NCI-H1417 (cell line): ENCODE measurements at regions not wholly inside any gene's neighbourhood (a gene's known extent, or its start where the extent isn't known, plus 50 kb on each side); places are given as distances from the start of the nearest gene placed in this dataset.

Source experiments
- DNase-seq, 3 experiments: peaks; one replicate each; lab custom pipeline; 2025; lab: John Stamatoyannopoulos, UW

DNA sequence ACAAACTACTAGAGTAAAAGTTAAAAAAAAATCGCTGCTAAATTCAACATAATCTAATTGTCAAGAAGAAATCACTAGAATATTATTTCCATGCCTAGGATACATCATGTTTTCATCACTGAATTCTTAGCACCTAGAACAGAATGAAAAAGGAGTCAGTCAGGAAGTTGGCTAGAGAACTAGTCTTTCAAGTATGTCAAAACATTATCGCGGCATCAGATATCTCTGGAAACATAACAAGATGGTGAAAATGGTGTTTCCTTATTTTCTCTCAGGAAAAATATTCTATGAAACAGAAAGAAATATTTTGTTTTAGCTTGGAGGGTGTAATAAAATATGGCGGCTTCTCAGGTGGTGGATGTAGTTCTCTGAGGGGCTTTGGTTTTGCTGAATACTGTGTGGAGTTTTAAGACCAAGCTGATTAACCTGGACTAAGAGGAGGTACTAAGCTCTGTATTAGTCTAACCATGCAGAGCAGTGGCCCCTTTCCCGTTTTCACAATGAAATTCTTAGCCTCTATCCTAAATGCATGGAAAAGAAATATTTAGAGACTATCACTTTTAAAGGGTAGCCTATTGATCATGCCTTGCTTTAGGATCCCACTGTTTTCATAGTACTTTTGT, 205.6 kb downstream of the MDFIC start:
- DNase-seq, result no peak

DNA sequence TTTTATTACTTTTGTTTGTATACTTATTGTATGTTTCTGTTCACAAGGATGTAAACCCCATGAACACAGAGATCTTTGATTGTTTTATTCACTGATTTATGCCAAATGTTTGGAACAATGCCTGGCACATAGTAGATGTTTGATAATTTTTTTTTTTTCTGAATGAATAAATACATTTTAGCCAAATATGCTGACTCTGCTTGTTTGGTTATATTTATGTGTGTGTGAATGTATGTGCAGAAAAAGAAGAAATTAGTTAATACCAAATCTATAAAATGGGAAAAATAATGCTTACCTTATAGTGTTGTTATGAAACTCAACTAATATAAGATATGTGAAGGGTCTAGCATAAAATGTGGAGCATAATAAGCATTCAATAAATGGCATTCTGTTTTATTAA, 203.9 kb downstream of the MDFIC start:
- no peak for DNase-seq

DNA sequence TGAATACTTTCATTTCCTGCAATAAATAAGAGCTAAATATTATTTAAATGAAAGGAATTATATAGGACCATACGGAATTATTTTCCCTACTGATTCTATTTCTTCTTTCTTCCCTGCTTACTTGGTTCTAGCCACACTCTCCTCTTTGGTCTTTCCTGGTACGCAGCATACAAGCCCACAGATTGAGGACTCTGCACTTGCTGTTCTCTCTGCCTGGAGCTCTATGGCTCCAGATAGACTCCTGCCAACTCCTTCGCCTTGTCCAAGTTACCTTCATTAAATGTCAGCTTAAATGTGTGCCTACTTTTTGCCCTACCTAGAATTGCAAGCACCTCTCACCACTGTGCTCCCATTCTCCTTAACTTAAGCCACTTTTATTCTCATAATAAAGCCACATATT, 203.4 kb downstream of the MDFIC start:
- no peak for DNase-seq

DNA sequence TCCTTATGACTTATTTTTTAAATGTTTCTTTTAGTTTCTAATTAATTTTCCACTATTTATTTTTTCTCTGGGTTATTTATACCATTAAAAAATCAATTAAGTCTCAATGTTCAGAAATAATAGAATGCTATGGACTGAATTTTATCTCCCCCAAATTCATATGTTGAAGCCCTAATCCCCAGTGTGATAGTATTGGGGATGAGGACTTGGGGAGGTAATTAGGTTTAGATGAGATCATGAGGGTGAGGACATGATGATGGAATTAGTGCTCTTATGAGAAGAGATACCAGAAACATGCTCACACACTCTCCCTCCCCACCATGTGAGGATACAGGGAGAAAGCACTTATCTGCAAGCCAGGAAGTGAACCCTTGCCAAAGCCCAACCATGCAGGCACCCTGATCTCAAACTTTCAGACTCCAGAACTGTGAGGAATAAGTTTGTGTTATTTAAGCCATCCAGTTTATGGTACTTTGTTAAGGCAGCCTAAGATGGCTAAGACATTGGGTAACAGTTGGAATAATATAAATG, 202.6 kb downstream of the MDFIC start:
- no peak for DNase-seq

DNA sequence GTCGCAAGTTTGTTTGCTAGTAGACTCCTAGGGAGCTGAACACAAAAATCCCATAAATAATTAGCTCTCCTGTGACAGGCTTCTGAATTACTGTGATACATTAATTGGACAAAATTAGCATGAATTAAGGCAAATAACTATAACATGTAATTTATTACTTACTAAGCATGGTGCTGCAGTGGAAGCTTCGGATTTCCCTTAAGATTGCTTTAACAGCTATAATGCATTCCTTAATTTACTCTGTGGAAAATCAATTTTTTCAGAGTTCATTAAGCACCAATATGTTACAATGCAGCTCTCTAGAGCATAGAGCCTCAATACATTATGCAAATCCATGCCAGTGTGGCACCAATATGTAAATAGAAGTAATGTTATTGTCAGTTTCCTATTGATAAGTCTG, 201.5 kb downstream of the MDFIC start:
- DNase-seq, result peak in 2 of 3 experiments; percentile 22 to 71

DNA sequence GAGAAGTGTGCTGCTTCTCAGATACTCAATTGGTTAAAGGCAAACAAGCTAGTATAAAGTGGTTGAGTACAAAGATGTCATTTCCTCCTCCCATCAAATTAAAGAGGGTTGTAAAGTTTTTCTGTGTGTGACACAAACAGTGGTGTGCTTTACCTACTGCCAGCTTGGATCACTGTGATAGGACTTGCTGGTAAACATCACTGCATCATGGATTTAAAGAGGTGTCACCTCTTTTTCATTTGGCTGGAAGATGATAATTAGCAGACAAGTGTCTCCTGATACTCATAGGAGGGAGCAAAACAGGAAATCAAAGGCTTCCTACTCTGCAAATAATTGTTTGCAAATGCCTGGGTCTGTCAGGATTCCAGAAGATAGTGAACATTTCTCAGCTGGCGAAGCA, 200.5 kb downstream of the MDFIC start:
- DNase-seq, result peak in 1 of 3 experiments; percentile 67

DNA sequence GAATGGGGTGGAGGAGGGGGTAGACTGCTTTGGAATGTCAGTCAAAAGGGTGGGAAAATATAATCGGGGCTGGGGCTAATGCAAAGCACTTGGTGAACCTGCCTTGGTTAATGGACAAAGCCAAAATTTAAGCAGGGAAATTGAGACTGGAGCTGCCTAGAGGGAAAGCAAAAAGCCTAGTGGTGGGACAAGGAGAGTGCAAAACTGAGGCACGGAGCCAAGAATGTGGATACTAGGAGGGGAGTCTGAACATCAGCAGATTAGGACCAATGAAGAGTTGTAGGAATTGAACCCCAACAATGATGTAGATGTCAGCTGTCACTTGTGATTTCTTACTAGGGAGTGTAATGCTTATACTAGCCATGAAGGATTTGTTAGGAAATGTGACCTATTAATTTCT, 195.9 kb downstream of the MDFIC start:
- DNase-seq, result no peak

DNA sequence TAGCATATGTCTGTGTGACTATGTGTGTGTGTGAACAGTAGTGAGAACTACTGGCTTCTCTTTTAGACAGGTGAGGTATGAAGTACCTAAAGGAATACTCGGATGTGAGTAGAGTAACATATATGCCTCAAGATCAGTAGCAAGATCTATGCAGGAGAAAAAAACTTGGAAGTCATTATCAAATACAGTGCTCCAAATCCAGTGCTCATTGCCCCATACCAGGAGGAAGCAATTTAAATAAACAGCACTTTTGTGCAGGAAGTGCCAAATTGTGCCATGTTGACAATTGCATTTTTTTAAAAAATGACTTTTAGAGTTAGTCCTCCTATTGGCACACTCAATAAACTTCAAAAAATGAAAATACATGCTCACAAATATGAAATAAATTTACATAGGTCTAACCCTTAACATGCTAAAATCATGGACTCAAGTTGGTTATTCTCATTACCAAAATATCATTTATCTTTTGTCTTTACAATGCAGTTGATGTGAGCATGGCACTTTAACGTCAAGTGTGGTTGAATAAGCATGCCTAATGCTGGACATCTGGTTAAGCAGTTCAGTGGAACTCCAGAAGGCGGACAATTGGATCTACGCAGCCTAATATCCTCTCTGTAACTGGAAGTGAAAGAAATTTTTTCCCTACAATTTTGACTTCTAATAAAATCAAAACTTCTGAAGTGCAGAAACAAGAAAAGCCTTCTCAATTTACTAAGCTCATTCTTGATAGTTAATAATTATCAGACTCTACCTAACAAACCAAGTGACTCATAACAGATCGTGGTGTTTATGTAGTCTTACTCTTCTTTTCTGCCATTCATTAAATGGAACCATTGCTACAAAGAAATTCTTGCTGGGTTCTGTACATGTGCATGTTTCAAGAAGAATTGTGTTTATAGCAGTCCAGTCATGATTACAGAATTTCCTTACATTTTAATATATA, 195.2 kb downstream of the MDFIC start:
- no peak for DNase-seq

DNA sequence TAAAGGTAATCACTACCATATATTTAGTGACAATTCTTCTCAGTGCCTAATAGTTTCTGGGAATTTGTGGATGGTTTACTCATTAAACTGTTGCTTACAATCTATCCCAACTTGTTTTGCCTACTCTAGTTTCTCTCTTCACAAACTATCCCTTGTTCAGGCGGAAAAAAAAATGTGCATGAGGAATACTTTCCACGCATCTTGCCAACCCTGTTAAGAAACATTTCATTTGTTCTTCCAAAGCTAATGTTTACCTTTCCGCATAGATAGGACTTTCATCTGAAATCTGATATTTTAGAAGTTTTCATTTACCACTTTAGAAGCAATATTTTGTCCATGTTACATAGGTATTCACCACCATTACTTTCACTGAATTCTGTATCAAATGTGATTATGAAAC, 191.9 kb downstream of the MDFIC start:
- DNase-seq, result no peak

DNA sequence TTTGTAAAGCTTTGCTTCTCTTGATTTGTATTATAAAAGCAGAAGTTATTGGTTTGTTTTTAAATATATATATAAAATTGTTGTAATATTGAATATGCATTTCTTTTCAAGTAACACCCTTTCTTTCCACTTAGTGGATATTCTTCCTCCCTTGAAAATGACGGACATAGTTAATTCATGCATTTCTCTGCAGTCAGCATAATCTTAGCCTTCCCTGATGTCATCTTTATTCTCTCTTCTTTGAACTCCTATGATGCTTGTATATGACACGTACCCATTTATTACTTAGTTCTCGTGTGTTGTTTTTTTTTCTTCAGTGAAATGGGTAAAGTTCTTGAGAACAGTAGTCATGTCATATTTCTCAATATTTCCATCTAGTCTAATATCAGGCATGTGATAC, 191.2 kb downstream of the MDFIC start:
- DNase-seq, result no peak

DNA sequence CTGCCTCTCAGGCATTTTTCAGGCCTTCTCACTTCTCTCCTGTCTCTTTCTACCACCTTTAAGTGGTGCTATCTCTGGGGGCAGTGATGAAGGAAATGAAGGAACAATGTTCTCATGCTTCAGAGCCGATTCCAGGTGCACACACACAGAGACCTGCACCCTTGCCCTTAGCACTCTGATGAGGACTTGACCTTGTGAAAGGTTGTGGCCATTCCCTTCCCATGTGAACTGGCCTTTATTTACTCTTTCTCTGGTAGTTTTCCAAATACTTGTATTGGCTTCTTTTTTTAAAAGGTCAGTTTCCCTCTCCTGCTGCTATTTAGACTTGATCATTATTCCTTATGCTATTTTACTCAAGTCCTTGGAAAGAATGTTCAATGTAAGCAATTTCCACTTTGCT, 188.6 kb downstream of the MDFIC start:
- DNase-seq, result no peak

DNA sequence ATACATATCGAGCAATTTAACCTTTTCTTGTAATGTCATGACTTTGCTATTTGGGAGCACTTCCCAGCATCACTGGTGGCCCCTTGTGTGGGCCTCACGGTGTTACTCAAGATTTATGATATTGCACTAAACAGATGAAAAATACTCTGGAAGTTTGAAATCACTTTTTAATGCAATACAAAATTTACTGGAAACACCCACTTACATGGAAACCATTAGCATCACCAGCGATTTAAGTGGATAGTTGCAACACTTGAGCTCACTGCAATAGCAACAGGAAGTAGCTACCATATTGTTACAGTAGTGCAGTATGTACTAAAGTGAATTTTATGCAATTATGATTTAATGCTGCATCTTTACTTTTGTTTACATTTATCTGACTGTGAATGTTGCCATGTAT, 184.4 kb downstream of the MDFIC start:
- DNase-seq, result no peak

DNA sequence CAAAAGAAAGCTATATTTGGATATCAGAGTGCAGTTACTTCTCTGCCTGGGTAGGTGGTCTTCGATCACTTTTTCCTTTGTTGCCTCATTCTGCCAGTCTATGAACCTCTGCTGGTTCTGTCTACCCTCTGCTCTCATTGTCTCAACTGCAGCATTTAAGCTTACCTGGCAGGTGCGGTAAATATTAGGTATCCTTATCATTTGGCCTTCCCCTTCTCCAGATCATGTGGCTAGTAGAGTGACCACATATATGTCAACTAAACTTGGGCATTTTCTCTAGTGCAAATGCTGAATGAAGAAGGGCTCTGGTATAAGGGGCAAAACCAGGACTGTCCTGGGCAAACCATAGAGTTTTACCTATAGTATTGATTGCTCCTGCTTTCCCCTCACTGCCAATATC, 180.8 kb downstream of the MDFIC start:
- no peak for DNase-seq

DNA sequence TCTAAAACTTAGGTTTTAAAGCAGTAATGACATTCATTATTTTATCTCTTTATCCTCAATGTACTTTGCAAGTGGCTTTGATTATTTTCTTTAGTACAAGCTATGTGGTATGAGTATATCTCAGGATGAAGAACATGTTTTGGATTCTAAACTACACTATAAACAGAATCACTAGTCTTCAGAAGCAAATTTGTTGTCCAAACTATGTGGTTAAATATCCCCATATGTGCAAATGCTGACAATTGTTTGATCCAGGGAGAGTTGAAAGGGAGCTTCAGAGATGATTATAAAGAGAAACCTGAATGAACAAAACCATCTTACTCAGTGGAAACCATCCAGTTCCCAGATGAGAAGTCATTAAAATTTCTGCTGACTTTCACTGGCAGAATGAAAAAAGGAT, 179.3 kb downstream of the MDFIC start:
- DNase-seq, result no peak

DNA sequence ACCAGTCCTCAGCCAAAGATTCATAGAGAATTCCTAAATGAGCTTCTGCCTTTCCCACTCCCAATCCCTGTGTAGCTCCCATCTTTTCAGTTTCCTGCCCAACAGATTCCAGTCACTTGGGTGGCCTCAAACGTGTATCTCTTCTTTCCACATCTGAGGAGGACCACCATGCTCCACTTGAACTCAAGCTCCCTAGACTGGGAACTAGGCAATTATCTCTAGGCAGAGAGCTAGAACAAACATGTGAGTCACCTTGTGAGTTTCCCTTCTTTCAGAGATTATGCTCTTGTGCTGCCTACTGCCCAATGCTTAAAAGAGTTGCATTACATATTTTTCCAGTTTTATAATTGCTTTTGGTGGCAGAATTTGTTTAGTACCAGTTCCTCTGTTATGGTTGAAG, 178.0 kb downstream of the MDFIC start:
- peak in 1 of 3 experiments; percentile 53 for DNase-seq

DNA sequence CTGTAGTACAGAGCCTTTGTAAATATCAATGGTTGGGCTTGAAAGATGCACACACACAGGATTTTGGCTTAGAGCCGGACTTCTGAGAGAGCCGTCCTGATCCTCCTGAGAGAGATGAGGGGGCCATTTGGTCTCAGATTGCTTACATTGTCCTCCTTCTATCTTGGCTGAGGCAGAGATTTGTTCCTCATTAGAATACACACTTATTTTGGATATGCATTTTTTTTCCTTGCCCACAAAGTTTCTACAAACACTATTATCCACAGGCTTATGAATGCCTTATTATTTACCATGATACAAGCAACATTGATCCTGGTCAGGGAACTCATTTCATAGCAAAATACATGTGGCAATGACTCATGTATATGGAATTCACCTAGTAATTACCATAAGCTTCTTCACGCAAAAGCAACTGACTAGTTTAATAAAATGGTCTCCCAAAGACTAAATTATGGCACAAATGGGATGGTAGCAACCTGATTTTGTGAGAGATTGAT, 175.3 kb downstream of the MDFIC start:
- no peak for DNase-seq

DNA sequence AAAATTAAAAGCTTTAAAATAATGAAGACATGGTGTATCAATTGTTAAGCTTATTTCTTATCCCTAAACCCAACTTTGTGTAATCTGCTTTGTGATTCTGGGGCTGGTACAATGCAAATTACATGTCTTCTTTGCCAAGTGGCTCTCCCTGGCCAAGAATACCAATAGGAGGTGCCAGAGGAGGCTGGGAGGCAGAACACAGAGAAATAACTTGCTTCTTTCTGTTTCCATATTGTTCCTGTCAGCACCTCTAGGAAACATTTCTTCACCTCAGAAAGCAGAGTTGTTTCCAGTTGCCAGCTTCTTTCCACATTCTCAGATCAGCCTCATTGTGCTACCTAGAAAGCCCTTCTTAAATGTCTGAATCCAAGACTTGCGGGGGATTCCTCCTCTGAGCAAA, 174.4 kb downstream of the MDFIC start:
- DNase-seq, result no peak

DNA sequence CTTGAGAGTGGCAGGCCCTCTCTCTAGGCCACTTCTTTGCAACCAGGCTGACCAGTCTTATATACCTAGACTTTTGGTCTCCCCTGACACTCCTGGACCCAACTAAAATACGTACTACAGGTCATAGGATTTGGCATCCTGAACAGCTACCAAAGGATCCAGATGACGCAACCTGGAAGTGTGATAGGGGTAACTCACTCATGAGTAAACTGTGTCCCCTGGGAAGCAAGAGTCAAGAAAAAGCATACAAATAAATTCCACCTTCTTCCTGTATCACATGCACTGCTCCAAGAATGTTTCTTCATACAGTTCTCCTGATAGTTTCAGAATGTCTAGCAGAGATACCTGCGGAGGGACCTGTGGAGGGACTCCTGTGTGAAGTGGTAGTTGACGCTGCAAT, 172.3 kb downstream of the MDFIC start:
- no peak for DNase-seq

DNA sequence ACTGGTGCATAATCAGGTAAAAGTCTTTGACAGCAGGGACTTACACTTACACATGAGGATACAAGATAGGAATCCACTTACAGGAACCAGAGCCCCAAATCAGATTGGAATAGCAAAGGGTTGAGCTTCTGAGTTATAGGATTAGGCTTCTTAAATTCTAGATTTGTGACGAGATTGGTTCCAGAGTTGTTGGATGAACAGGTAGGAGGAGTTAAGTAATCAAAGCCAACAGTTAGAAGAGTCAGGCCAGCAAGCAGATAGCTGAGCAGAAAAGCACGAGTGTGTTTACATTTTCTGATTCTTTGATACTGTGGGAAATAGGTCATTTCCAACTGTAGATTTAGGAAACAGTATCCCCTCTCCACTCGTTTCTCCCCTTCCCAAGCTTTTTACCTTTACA, 167.0 kb downstream of the MDFIC start:
- no peak for DNase-seq

DNA sequence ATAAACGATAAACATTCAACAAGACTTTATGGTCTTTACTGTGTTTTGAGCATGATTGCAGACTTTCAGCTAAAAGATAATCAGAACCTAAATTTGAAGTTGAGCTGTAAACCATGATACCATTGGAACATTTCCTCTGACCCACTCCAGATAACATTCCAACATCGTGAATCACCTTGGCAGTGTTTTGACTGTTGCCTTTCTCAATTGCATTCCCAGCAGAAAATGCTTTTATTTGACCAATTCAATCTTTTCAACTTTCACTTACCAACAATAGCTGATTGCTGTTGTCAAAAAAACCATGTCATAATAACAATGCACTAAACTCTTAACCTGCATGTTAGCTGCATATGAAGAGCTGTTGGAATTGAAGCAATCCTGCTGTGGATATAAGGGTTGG, 165.5 kb downstream of the MDFIC start:
- DNase-seq, result no peak

DNA sequence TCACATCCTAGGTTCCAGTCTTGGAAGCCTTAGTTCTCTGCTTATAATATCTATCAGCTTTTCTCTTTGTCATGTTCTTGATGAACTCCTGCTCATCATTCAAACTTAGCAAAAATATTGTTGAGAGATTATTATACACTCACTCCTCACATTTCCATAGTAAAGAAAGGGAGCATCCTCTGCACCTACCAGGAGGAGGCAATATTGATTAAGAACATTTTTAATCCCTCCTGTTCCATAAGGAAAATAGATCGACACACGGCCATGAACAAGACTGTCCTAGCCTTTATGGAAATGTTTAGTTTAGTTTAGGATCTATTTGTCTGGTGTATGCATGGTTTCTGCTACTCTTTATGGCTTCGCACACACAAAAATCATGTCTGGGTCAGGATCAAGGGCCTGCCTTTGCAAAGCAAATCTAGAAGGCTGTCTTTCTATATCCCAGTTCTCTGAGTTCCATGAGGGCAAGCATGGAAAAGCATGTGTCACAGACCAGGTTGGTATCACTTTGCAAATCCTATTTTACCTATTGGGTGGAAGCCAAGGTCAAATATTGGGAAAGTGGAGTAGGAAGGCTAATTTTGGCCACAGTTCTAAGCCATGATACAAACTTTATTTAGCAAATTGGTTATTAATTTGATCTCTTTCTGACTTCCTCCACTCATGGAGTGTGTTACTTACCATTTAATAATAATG, 164.4 kb downstream of the MDFIC start:
- DNase-seq, result no peak

DNA sequence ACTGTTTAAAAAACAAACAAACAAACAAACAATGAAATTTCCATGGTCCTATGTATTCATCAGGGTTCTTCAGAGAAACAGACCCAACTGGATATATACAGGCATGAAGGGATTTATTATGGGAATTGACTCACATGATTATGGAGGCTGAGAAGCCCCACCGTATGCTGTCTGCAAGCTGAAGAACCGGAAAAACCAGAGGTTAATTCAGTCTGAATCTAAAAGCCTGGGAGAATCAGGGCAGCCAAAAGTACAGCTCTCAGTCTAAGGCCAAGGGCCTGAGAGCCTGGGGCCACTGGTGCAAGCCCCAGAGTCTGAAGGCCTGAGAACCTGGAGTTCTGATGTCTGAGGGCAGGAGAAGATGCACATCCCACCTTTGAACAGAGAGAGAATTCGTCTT, 163.5 kb downstream of the MDFIC start:
- DNase-seq, result no peak

DNA sequence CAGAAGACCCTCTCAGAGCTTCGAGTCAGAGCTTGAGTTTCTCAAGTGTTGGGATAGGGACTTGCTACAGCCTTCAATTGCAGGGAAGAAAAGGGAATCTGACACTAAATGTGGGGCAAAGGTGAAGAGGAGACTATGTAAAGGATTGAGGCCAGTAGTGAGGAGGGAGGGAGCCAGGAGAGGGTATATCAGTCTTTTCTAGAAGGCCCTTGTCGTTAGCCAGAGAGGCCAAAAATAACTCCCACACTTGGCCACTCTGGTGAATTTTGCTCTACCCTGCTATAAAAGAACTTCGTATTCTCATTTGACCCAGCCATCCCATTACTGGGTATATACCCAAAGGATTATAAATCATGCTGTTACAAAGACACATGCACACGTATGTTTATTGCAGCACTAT, 162.0 kb downstream of the MDFIC start:
- DNase-seq, result no peak
